ENCODE measurements at regions not wholly inside any gene's neighbourhood (a gene's known extent, or its start where the extent isn't known, plus 50 kb on each side); places are given as distances from the start of the nearest gene placed in this dataset.

GRCh38 chr2:239583879-239584859 is 183.3 kb upstream of the HDAC4 start:
- intact Hi-C loops (cut with micrococcal nuclease), result no loop called here
- ChIA-PET CTCF (no interaction called here), POLR2A (no interaction called here)
- no peaks in the 10 kb centered on the region for H3K27me3 Mint-ChIP-seq (ENCODE audit: insufficient read depth, unreplicated experiment)
- BruUV-seq (replicated peaks), result no TSS peak
- no peaks in the 10 kb centered on the region for H3K9me3 Mint-ChIP-seq (ENCODE audit: unreplicated experiment)
- no peak for TF ChIP-seq CTCF (IDR thresholded peaks at IDR 0.05; ENCODE audit: unreplicated experiment)
- H3K4me1 Mint-ChIP-seq (ENCODE audit: insufficient read depth, unreplicated experiment), result no peaks in the 10 kb centered on the region
- no peak for DNase-seq (ENCODE audit: unreplicated experiment)
- no peak overlapping the region for H3K4me3 Mint-ChIP-seq (ENCODE audit: unreplicated experiment)
- H3K36me3 Mint-ChIP-seq (ENCODE audit: insufficient read depth, unreplicated experiment), result no peaks in the 10 kb centered on the region
- no peak overlapping the region for H3K27ac Mint-ChIP-seq (ENCODE audit: low read depth, unreplicated experiment)

GRCh38 chr2:239583171-239583878 is 182.5 kb upstream of the HDAC4 start:
- no peaks in the 10 kb centered on the region for H3K27me3 Mint-ChIP-seq (ENCODE audit: insufficient read depth, unreplicated experiment)
- H3K4me1 Mint-ChIP-seq (ENCODE audit: insufficient read depth, unreplicated experiment), result no peaks in the 10 kb centered on the region
- no peak for TF ChIP-seq CTCF (IDR thresholded peaks at IDR 0.05; ENCODE audit: unreplicated experiment)
- no peak overlapping the region for H3K27ac Mint-ChIP-seq (ENCODE audit: low read depth, unreplicated experiment)
- no peaks in the 10 kb centered on the region for H3K9me3 Mint-ChIP-seq (ENCODE audit: unreplicated experiment)
- H3K4me3 Mint-ChIP-seq (ENCODE audit: unreplicated experiment), result no peak overlapping the region
- ChIA-PET CTCF (no interaction called here), POLR2A (no interaction called here)
- DNase-seq (ENCODE audit: unreplicated experiment), result no peak
- no peaks in the 10 kb centered on the region for H3K36me3 Mint-ChIP-seq (ENCODE audit: insufficient read depth, unreplicated experiment)
- intact Hi-C loops (cut with micrococcal nuclease), result no loop called here
- BruUV-seq (replicated peaks), result no TSS peak

- Mint-ChIP-seq H3K9me3 (ENCODE audit: unreplicated experiment) (no peaks in the 10 kb centered on the region), H3K36me3 (ENCODE audit: insufficient read depth, unreplicated experiment) (no peaks in the 10 kb centered on the region), H3K4me1 (ENCODE audit: insufficient read depth, unreplicated experiment) (no peaks in the 10 kb centered on the region), H3K27ac (ENCODE audit: low read depth, unreplicated experiment) (no peak overlapping the region), H3K27me3 (ENCODE audit: insufficient read depth, unreplicated experiment) (peaks cover under 1% of the 10 kb centered on the region), H3K4me3 (ENCODE audit: unreplicated experiment) (no peak overlapping the region)
- no peak for TF ChIP-seq CTCF (IDR thresholded peaks at IDR 0.05; ENCODE audit: unreplicated experiment)
- ChIA-PET CTCF (interaction anchor here (0.7 kb wide), 1 partner anchor 60 kb away, joined by 3 read pairs; no protein-coding TSS in a partner anchor), POLR2A (interaction anchor here (0.7 kb wide), 1 partner anchor 23 kb away, joined by 3 read pairs; no protein-coding TSS in a partner anchor)
- intact Hi-C loops (cut with micrococcal nuclease), result no loop called here
- no peak for DNase-seq (ENCODE audit: unreplicated experiment)
- no TSS peak for BruUV-seq (replicated peaks)
Observed at GRCh38 chr2:239582476-239582875, 181.7 kb upstream of the HDAC4 start.

GRCh38 chr2:239581352-239581901 is 180.6 kb upstream of the HDAC4 start:
- Mint-ChIP-seq H3K4me1 (ENCODE audit: insufficient read depth, unreplicated experiment) (no peaks in the 10 kb centered on the region), H3K4me3 (ENCODE audit: unreplicated experiment) (no peak overlapping the region), H3K9me3 (ENCODE audit: unreplicated experiment) (no peaks in the 10 kb centered on the region), H3K36me3 (ENCODE audit: insufficient read depth, unreplicated experiment) (no peaks in the 10 kb centered on the region), H3K27ac (ENCODE audit: low read depth, unreplicated experiment) (no peak overlapping the region), H3K27me3 (ENCODE audit: insufficient read depth, unreplicated experiment) (peaks cover 11% of the 10 kb centered on the region)
- intact Hi-C loops (cut with micrococcal nuclease), result no loop called here
- ChIA-PET POLR2A (no interaction called here), CTCF (no interaction called here)
- no TSS peak for BruUV-seq (replicated peaks)
- no peak for DNase-seq (ENCODE audit: unreplicated experiment)
- no peak for TF ChIP-seq CTCF (IDR thresholded peaks at IDR 0.05; ENCODE audit: unreplicated experiment)

Measured in MCF 10A (cell line).